Astrocyte of the spinal cord (primary cell): ENCODE measurements at regions not wholly inside any gene's neighbourhood (a gene's known extent, or its start where the extent isn't known, plus 50 kb on each side); places are given as distances from the start of the nearest gene placed in this dataset.

Source experiments
- DNase-seq: peaks from one replicate; pipeline ENCODE4 v3.0.0; 2011; ENCODE audit warnings: low read depth, low spot score
- H3K4me3 ChIP-seq: 2 replicates; pipeline ENCODE4 v1.5.1; 2011; ENCODE audit warnings: low read depth, mild to moderate bottlenecking, low read length, moderate library complexity
- in situ Hi-C: cut with HindIII; loops from 2 replicates; pipeline ENCODE4 v1.10.0; 2017; ENCODE audit warnings: low sequenced_read_pairs
- TF ChIP-seq, protein P1 (sequence below): IDR thresholded peaks from 2 replicates; pipeline ENCODE4 v1.5.1; 2012; ENCODE audit warnings: low read depth, mild to moderate bottlenecking, low read length, inconsistent platforms

- in situ Hi-C loops: no loop called here
- TF ChIP-seq, protein P1, sequence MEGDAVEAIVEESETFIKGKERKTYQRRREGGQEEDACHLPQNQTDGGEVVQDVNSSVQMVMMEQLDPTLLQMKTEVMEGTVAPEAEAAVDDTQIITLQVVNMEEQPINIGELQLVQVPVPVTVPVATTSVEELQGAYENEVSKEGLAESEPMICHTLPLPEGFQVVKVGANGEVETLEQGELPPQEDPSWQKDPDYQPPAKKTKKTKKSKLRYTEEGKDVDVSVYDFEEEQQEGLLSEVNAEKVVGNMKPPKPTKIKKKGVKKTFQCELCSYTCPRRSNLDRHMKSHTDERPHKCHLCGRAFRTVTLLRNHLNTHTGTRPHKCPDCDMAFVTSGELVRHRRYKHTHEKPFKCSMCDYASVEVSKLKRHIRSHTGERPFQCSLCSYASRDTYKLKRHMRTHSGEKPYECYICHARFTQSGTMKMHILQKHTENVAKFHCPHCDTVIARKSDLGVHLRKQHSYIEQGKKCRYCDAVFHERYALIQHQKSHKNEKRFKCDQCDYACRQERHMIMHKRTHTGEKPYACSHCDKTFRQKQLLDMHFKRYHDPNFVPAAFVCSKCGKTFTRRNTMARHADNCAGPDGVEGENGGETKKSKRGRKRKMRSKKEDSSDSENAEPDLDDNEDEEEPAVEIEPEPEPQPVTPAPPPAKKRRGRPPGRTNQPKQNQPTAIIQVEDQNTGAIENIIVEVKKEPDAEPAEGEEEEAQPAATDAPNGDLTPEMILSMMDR: no peak
- DNase-seq: no peak
- H3K4me3 ChIP-seq: no peak overlapping the region
These were observed 664.4 kb downstream of the LMO4 start for GRCh38 chr1:87993051-87993450.

GRCh38 chr1:87999852-88000251 lies 671.2 kb downstream of the LMO4 start:
- no peak overlapping the region for H3K4me3 ChIP-seq
- no peak for DNase-seq
- in situ Hi-C loops: no loop called here
- TF ChIP-seq, protein P1: no peak

DNA sequence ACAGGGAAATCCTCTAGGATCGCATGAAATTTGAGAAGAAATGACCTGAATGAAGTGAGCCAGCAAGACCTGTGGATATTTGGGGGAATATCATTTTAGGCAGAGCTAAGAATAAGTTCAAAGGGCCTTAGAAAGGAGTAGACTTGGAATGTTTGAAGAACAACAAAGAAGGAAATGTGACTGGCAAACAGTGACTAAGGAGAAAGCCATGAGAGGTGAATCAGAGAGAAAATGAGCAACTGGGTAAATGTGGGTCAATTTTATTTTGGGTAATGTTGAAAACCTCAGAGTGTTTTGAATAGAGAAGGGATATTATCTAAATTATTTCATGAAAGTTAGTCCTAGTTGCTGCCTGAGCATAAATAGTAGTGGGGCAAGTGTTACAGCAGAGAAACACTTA lies 672.8 kb downstream of the LMO4 start:
- TF ChIP-seq, protein P1: no peak
- in situ Hi-C loops: no loop called here
- peak; percentile 32 for DNase-seq
- no peak overlapping the region for H3K4me3 ChIP-seq

- H3K4me3 ChIP-seq: no peak overlapping the region
- TF ChIP-seq, protein P1: no peak
- in situ Hi-C loops: no loop called here
- DNase-seq: no peak
These were observed 674.6 kb downstream of the LMO4 start for GRCh38 chr1:88003255-88003654.

DNA sequence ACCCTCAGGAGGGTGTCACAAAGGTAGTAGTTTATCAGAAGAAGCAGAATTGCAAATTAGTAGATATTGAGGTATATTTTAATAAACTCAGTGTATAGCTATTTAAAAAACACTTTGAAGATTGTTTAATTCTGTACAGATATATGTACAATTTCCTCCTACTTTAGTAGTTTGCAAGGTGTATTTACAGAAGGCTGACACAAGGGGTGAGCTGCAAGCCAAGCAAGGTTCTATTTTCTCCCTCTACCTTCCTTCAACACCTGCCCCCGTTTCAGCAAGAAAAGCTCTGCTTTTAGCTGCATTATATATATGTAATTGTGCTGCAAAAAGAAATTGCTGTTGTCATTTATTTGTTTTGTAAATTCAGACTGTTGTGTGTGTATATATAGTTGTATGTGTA lies 674.2 kb upstream of the PKN2 start:
- in situ Hi-C loops: no loop called here
- no peak overlapping the region for H3K4me3 ChIP-seq
- TF ChIP-seq, protein P1: no peak
- no peak for DNase-seq

DNA sequence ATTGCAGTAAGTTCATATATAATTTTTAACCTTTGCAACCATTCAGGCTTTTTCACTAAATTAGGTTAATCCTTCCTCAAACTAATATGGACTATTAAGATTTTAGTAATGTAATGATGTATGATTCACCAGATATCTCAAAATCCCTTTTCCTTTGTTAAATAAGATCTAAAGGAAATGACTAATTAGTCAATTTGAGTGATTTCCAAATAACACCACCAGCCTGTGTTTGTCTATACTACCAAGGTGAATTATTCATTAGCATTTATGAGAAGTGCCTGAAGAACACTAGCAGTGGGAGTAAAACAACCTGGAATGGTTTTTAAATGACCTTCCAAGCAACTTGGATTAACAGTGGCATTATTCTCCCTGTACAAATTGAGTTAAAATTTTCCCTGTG lies 670.6 kb upstream of the PKN2 start:
- TF ChIP-seq, protein P1: no peak
- DNase-seq: no peak
- H3K4me3 ChIP-seq: no peak overlapping the region
- in situ Hi-C loops: no loop called here

DNA sequence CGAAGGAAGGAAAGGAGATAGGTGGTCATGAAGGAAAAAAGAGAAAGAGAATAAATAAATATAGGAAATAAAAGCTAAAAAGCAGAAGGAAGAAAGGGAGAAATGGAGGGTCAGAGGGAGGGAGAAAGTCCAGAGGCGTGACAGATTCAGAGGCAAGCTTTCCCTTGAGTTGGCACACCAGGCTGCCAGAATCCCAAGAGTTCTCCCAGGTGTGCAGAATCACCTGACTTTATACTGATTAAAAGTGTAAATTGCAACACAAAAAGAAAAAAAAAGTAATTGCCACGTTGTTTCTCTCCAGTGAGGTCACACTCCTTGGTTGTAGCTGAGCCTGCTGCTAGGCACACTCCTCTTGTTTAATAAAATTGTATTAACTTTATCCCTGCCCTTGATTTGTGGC lies 669.9 kb upstream of the PKN2 start:
- in situ Hi-C loops: no loop called here
- TF ChIP-seq, protein P1: no peak
- no peak for DNase-seq

More for the DNA sequence above, 669.9 kb upstream of the PKN2 start:
- H3K4me3 ChIP-seq: no peak overlapping the region
